H4 (cell line): ENCODE measurements at regions not wholly inside any gene's neighbourhood (a gene's known extent, or its start where the extent isn't known, plus 50 kb on each side); places are given as distances from the start of the nearest gene placed in this dataset.
A peak's percentile ranks its signal among the peaks of the same experiment; 100 is the strongest.
"Not testable (repeated sequence)": the region's sequence is repeated elsewhere in the genome, so short reads cannot be mapped to it uniquely, and the experiment has no call there.

Source experiments
- DNase-seq: peaks from one replicate; pipeline ENCODE4 v3.0.0-alpha.2; 2015; ENCODE audit warnings: low spot score

DNA sequence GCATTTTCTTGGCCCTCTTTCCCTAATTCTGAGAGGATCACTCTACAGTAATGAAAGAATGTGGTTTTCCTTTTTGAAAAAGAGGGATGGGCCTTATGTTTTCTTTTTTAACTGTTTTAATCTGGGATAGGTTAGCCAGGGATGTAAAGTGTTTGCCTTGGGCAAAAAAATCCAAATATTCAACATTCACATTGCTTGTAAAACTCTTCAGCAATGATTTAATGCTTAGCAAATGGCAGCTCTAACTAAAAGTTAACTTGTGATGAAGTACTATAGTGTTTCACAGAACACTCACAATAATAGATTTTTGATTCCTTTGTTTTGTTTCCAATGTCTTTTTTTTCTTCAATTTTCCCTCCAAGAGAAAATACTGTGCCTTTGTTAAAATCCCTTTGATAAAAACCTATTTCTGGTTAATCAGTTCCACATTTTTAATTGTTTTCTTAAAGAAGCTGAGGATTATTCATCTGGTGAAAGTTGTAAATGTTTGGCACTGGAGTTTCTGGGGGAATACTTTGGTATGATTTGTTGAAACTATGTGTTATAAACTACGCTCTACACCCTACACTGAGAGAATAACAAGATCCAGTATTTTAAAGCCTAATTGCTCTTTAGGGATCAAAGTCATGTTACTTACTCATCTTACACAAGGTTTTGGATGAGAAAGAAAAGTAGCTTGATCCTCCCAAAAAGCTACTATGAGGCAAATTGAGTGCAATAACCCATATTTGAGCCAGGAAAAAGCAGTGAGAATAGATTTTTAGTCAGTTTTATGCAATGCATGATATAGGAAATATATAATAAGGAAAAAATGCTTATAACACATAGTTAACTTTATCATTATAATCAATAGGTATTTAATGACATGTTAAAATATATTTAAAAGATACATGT lies 335.8 kb downstream of the EPHA7 start:
- no peak for DNase-seq

DNA sequence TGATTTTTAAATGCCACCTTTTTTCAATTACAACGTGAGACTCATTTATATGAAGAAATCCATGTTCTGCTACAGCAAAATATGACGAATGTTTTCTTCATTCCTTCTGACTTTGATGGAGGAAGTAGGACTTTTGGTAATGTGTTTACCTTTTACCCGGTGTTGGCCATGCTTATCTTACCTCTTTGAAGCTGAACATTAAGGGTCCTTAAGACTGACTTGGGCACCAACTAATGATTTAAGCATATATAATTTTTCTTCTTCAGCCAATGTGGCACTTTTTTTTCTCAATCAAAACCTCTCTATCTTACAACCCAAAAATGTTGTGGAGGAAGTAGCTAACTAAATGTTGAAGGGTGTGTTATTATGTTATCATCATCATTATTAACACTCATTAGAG lies 337.5 kb downstream of the EPHA7 start:
- no peak for DNase-seq

DNA sequence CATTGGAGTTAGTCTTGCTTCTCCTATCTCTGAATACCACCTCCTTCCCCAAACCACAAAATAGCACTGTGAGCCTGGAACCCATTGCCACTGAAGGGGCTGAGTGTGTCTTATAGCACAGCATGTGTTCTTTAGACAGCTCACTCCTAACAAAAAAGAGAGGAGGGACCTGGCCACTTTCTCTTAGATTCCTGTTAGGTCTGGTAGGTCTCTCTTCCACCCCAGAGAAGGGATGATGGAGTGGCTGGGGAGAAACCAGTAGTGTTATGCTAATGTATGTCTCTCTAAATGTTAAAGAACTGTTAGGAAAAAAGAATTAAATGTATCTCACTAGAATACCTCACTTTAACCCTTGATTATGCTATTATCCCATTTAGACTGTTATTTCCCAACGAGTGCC lies 340.3 kb downstream of the EPHA7 start:
- no peak for DNase-seq

DNA sequence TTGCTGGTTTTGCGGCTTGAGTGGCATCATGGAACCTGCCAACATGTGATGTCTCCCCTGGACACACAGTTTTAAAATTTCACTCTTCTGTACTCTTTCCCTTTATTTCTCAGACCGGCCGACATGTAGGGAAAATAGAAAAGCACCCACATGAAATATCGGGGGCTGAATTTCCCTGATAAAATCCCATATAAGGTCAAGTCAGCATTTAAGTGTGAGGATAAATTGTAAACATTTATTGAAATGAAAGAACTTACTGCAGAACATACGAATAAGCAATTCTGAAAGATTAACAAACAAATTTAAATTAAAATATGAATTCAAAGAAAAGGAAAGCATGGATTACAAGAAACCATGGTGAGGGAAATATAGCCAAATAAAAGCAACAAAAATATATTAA lies 345.5 kb downstream of the EPHA7 start:
- no peak for DNase-seq

DNA sequence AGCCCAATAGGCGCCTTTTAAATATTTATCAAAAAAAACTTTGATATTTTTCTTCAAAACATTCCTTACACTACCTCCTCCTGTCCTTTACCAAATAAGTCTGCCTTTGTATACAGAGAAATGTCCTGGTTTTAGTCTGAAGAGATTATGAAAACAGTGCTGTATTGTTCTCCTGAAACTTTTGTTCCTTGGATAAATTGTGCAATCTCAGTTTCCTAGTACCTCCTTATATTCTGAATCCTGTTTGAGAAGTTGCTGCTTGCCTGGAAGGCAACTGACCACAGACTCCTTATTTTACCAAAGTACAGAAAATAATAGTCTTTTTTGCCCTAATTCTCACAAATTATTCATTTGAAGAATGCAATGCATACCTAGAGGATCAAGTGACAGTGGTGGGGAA lies 349.5 kb downstream of the EPHA7 start:
- DNase-seq: no peak

DNA sequence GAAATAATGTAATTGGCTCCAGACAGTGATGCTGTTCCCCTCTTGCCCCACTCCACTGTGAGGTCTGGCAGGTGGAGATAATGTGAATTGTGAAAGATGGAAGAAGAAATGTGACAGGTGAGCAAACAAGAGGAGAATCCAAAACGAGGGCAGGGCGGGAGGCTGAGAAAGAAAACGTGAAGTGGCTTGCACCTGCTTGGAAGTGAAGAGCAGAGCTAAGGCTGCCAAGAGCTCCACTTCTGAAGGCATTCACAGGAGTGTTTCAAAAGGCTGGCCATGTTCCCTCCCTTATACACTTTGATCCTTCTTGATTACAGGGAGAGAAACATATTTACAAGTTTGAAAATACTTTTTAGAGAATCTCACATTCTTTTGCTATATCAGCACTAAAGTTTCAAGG lies 359.4 kb downstream of the EPHA7 start:
- no peak for DNase-seq

DNA sequence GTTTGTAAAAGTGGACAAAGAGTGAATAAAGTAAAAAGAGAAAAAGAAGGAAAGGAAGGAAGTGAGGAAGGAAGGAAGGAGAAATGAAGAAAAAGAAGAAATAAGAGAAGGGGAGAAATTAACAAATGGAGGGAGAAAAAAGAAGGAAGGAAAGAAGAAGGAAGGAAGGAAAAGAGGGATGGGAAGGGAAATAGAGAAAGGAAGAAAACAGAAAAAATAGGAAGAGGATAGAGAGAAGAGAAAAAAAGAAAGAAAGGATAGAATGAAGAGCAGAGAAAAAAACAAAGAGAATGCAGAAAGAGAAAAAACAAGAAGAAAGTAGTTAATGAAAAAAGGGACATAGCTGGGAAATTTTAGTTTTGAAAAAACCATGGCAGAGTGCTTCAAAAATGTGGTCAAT lies 361.8 kb downstream of the EPHA7 start:
- DNase-seq: no peak

DNA sequence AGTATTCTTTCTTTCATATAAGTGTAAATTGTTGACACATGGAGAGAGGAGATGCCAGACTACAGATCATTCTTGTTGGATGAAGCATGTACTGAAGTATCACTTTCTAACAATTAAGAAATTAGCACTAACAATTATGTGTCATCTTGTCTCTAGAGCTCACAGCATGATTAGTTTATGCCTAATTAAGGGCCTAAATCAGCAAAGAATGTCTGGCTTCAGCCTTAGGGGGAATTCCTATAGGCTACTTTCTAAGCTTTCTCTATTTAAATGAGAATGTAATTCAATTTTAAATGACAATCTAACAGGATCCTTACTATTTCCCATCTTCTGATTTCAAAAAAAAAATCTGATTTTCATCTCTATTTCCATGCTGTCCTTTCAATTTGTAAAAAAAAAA lies 371.0 kb downstream of the EPHA7 start:
- no peak for DNase-seq

DNA sequence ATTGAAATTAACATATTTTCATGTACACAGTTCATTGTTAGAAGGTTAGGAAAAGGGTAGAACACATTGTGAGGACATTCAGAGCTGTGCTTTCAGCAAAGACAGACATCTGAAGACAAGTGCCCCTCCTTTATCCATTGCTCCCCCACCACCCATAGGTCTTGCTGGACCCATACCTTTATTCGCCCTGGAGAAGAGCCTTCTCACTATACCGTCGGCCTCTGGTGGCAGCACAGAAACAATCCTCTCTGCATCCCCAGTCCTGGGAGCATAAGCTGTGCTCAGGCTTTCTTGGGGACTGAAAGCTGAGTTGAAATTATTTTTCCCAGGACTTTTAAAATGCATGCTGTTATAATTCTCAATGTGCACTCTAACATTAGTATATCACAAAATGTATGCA lies 372.3 kb downstream of the EPHA7 start:
- DNase-seq: no peak

DNA sequence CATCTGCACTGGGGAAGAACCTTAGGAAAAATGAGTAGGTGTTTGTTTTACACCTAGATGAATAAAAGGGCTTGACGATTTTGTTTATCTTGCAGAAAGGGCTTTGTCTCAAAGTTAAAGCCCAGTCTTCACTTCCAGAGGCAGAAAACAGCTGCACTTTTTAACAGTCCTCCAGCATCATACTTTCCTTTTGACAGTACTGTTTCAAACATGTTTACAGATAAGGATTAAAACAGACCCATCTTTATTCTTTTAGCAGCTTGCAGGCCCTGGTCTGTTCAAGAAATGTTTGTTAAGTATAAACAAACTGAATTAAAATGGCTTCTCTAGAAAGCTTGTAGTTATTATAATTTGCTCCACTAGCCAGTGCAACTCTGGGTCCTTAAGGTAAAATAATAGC lies 374.2 kb downstream of the EPHA7 start:
- DNase-seq: no peak

DNA sequence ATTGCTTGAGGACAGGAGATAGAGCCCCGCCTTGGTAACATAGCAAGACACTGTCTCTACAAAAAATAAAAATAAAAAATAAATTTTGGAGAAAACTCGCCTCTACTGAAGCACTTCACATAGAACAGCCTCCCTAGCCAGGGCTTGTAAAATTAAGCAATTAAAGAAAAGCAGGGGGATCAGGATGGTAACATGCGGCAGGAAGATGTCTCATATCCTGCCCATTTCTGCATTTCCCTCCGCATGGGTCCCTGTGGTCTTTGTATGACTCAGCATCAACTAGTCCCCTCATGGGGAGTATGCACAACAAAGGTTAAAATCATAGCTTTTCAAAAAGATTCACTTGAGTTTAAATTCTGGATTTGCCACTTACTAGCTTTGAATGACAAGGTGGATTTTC lies 379.0 kb downstream of the EPHA7 start:
- peak; percentile 4 for DNase-seq

DNA sequence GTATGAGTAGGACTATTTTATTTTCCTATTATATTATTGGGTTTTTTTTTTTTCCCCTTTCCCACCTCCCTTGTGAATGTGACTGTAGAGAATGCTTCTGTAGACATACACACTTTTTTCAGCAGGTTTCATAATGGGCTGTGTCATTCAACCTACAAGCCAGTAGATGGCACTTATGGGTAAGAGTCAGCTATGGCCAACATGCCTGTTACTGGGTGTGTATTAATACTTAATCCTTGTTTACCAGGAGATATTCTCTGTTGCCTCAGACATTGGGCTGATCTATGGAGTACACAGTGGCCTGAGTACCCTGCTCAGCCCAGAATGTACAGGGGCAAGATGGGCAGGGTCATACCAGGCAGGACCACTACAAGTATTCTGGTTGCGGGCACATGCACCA lies 382.5 kb downstream of the EPHA7 start:
- peak; percentile 22 for DNase-seq

DNA sequence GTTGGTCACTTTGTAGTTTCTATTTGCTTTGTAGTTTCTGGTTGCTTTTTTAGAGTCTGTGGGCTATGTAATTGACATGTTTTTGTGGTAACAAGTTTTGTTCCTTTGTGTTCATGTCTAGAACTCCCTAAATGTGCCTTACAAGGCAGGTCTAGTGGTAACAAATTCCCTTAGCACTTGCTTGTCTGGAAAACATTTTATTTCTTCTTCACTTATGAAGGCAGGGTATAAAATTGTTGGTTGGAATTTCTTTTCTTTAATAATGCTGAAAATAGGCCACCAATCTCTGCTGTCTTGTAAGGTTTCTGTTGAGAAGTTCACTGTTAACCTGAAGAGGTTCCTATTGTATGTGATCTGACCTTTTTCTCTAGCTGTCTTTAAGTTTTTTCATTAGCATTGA lies 383.6 kb downstream of the EPHA7 start:
- DNase-seq: no peak

DNA sequence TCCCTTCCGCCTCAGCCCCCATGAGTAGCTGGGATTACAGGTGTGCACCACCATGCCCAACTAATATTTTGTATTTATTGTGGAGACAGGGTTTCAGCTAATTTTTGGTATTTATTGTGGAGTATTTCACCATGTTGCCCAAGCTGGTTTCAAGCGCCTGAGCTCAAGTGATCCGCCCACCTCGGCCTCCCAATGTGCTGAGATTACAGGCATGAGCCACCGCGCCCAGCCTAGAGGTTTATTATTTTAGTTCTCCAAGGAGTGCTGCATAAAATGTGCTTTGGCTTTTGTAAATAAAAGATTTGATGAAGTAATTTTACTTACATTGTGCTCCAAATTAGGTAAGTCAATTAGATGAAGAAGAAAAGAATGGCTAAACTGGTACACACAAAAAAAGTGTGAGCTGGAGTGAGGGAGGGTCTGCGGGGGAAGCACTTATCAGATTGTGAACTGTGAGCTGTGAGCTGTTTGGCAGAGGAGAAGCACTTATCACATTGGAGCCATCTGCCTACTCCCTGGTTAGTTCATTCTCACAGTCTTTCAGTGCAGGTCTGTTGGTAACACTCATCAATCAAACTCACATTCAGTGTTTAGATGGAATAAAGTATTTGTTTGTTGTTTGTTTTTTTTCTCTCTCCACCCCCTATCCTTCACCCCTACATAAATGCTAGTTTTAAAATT lies 398.0 kb downstream of the EPHA7 start:
- no peak for DNase-seq

DNA sequence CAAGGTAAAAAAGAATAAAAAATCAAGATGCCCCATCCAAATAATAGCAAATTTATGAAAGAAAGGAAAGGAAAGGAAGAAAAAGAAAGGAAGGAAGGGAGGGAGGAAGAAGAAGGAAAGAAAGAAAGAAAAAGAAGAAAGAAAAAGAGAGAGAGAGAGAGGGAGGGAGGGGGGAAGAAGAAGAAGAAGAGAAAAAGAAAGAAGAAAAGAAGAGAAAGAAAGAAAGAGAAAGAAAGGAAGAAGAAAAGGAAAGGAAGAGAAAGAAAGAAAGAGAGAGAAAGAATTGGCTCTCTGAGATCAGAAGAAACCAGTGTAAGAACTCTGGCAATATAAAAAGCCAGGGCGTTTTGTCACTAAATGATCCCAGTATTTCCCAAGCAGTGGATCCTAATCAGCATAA lies 401.7 kb downstream of the EPHA7 start:
- no peak for DNase-seq

DNA sequence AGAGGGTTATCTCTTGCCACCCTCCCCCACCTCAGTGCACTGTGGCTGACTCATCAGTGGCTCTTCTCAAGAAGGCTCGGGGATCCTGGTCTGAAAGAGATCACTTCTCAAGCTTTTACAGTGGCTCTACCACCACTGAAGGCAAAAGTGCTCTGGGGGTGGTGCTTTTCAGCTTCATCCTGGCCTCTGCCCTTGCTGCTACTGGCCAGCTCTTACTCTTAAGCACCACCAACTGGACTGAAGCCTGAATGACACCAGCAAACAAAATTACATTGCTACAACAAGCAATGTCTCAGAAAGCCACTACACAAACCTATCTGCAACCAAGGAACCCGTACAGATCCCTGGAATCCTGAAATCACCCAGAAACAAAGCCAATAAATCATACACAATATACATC lies 402.1 kb downstream of the EPHA7 start:
- peak; percentile 34 for DNase-seq

DNA sequence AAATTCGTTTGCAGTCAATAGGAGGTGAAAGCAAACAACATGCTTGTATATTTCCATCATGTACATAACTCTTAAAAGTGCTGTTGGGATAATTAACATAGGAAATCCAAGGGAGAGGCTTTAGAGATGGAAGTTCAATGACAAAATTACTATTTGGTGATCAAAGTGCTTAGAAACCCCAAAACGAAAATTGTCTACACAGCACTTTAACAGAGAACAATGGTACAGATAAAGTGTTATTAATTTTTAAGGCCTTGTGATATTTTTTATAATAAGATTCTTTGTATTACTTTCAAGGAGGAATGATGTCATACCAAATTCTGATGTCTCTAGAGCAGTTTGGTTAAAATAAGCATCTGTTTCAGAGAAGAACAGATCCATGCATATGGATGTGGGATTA lies 406.3 kb downstream of the EPHA7 start:
- DNase-seq: no peak

DNA sequence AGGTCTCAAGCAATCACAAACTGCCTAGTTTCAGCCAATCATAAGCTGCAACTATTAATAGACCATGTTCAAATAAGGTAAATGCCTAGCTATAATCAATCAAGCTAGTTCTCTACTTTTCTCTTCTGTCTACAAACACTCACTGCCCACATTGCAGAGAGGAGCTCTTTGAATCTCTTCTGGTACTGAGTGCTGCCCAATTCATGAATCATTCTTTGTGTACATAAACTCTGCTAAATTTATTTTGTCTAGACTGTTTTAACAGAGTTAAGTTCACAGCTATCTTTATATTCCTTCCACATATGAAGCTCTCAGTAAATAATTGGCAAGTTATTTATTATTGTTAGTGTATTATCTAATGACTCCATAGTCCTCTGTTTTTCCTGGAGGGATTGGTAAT lies 411.0 kb downstream of the EPHA7 start:
- DNase-seq: no peak

DNA sequence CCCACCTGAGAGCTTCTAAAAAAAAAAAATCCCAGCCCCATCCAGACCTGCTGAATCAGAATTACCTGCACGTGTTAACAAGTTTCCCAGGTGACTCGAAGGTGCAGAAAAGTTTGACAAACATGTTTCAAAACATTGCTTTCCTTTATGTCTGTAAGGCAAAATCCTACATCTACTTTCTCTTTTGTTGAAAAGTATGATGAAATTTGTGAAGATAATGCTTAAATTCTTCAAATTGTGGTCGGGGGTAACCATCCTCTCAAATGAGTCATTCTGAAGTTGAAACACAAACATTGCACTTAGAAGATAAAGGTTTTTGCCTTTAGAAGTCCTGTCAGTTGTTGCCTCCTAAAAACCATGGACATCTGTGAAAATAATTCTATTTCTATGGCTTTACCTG lies 429.7 kb downstream of the EPHA7 start:
- no peak for DNase-seq

DNA sequence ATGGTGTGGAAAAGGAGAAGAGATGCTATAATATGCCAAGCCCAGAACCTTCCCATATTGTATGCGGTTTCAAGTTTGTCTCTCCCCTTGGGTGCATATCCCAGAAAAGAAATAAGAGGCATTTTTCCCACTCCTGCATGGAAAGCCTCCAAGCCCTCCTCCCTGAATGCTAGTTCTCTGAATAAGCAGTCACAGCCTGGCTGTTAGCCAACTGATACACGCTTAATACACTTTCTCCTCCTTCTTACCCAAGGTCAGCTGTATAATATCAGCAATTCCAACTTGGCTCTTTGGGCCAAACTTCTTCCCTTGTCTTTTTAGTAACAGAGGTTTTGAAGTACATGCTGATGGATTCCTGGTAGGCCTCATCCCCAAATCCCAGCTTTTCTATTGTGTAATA lies 440.1 kb downstream of the EPHA7 start:
- no peak for DNase-seq

DNA sequence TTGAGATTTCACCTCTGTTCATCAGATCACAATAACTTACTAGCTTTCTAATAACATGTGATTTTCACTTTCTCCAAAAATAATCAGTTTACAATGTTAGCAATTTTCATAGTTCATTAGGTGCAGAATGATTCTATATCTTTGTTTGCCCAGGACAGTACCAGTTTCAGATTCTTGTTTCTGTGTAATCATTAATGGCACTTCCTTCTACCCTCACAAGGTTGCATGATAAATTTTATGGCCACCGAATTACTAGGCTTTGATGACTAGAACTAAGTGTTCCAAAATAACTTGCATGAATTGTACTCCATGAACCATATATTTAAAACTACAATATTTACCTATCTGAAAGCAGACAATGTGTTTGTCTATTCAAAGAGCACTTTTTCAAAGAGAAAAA lies 442.3 kb downstream of the EPHA7 start:
- DNase-seq: no peak

DNA sequence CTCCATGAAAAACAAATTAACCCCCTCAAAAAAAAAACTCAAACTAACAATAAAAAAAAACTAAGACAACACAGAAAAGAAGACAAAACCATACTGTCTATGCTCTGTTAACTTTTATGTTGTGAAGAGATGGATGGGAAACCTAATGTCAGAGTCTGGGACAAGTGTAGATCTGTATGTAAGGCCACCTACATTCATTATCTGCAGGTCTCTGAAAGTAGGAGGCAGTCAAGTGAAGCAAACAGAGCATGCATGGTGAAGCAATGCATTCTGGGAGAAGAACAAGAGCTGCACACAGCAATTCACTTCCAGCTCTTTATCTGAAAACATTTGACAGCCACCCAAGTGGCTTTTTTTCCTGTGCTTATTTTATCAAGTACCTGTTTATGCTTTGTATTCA lies 452.0 kb downstream of the EPHA7 start:
- no peak for DNase-seq

DNA sequence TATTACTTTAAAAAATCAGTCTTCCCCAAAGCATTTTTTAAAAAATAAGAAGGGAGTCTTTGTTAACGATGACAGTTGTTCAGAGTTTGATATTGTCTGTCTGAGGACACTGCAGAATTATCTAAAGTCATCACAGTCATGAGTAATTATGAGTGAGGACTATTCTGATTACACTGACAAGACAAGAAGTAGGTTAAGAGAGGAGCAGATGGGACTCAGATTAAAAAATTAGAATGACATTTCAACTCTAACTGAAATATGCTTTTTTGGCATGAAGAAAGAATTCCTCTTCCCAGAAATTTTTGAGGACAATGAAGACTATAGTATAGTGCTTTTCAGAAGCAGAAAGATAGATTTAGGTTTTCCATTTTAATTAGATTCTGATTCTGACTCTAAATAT lies 456.5 kb downstream of the EPHA7 start:
- DNase-seq: no peak

DNA sequence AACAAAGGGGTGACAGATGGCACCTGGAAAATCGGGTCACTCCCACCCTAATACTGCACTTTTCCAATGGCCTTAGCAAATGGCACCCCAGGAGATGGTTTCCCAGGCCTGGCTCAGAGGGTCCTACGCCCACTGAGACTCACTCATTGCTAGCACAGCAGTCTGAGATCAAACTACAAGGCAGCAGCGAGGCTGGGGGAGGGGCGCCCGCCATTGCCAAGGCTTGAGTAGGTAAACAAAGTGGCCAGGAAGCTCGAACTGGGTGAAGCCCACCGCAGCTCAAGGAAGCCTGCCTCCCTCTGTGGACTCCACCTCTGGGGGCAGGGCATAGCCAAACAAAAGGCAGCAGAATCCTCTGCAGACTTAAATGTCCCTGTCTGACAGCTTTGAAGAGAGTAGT lies 467.2 kb downstream of the EPHA7 start:
- not testable (repeated sequence) for DNase-seq
